ENCODE measurements at regions not wholly inside any gene's neighbourhood (a gene's known extent, or its start where the extent isn't known, plus 50 kb on each side); places are given as distances from the start of the nearest gene placed in this dataset.

- TF ChIP-seq IRF1 (CRISPR knock-in tag; IDR thresholded peaks at IDR 0.05) (no peak), ETV6 (CRISPR knock-in tag; IDR thresholded peaks at IDR 0.05) (no peak)
Observed at GRCh38 chr12:20282401-20282800, 85.9 kb upstream of the PDE3A start (continued).

GRCh38 chr12:20283482-20283881, 84.9 kb upstream of the PDE3A start:
- ChIA-PET CTCF (no interaction called here), POLR2A (no interaction called here)
- H3K27ac Mint-ChIP-seq: no peak overlapping the region
- DNase-seq (ENCODE audit: low spot score): no peak
- peaks cover 32% of the 10 kb centered on the region for H3K4me1 Mint-ChIP-seq
- peaks cover 23% of the 10 kb centered on the region for H3K9me3 Mint-ChIP-seq
- peaks cover 5% of the 10 kb centered on the region; the same call in 1 of the 2 replicates for H3K36me3 Mint-ChIP-seq
- TF ChIP-seq SP1 (CRISPR knock-in tag; conservative IDR thresholded peaks at IDR 0.05) (no peak), NR1H2 (CRISPR knock-in tag; IDR thresholded peaks at IDR 0.05) (no peak), ZBTB21 (CRISPR knock-in tag; IDR thresholded peaks at IDR 0.05; ENCODE audit: borderline replicate concordance) (no peak), ZNF416 (CRISPR knock-in tag; IDR thresholded peaks at IDR 0.05) (no peak), JUN (CRISPR knock-in tag; IDR thresholded peaks at IDR 0.05) (no peak), STAT6 (CRISPR knock-in tag; conservative IDR thresholded peaks at IDR 0.05; ENCODE audit: low read depth) (no peak), ZBTB43 (CRISPR knock-in tag; IDR thresholded peaks at IDR 0.05) (no peak), ZNF281 (CRISPR knock-in tag; IDR thresholded peaks at IDR 0.05) (no peak), TP53 (CRISPR knock-in tag; IDR thresholded peaks at IDR 0.05) (no peak), CTCF (IDR thresholded peaks at IDR 0.05) (no peak), ESRRA (CRISPR knock-in tag; IDR thresholded peaks at IDR 0.05; ENCODE audit: borderline replicate concordance) (no peak)
- peak; percentile 66 for ATAC-seq
- H3K4me3 Mint-ChIP-seq: no peak overlapping the region
- no peaks in the 10 kb centered on the region for H3K27me3 Mint-ChIP-seq (ENCODE audit: low read depth)

- no peak overlapping the region for H3K27ac Mint-ChIP-seq
- ChIA-PET POLR2A (no interaction called here), CTCF (no interaction called here)
- TF ChIP-seq JAZF1 (CRISPR knock-in tag; IDR thresholded peaks at IDR 0.05) (no peak), ZNF512 (CRISPR knock-in tag; IDR thresholded peaks at IDR 0.05; ENCODE audit: borderline replicate concordance) (no peak), ESRRA (CRISPR knock-in tag; IDR thresholded peaks at IDR 0.05; ENCODE audit: borderline replicate concordance) (no peak), ZNF232 (CRISPR knock-in tag; IDR thresholded peaks at IDR 0.05) (no peak), MAX (CRISPR knock-in tag; IDR thresholded peaks at IDR 0.05) (no peak), ATF2 (CRISPR knock-in tag; IDR thresholded peaks at IDR 0.05; ENCODE audit: borderline replicate concordance, low read depth) (no peak), SMAD4 (CRISPR knock-in tag; IDR thresholded peaks at IDR 0.05) (no peak)
Observed at GRCh38 chr12:20289520-20289919, 78.8 kb upstream of the PDE3A start.

More at GRCh38 chr12:20289520-20289919, 78.8 kb upstream of the PDE3A start:
- peaks cover 31% of the 10 kb centered on the region for H3K9me3 Mint-ChIP-seq
- peaks cover 5% of the 10 kb centered on the region for H3K4me1 Mint-ChIP-seq
- no peak for ATAC-seq
- no peak overlapping the region for H3K4me3 Mint-ChIP-seq
- peaks cover 5% of the 10 kb centered on the region; the same call in 1 of the 2 replicates for H3K36me3 Mint-ChIP-seq
- DNase-seq (ENCODE audit: low spot score): no peak
- no peaks in the 10 kb centered on the region for H3K27me3 Mint-ChIP-seq (ENCODE audit: low read depth)
